GM18499 (cell line): ENCODE measurements at regions not wholly inside any gene's neighbourhood (a gene's known extent, or its start where the extent isn't known, plus 50 kb on each side); places are given as distances from the start of the nearest gene placed in this dataset.

Source experiments
- ATAC-seq: cut with Tn5 transposase; IDR thresholded peaks from one replicate; pipeline ENCODE4 v1.9.1; 2021; ENCODE audit warnings: moderate number of reproducible peaks; ENCODE audit not compliant: insufficient read depth, unreplicated experiment

DNA sequence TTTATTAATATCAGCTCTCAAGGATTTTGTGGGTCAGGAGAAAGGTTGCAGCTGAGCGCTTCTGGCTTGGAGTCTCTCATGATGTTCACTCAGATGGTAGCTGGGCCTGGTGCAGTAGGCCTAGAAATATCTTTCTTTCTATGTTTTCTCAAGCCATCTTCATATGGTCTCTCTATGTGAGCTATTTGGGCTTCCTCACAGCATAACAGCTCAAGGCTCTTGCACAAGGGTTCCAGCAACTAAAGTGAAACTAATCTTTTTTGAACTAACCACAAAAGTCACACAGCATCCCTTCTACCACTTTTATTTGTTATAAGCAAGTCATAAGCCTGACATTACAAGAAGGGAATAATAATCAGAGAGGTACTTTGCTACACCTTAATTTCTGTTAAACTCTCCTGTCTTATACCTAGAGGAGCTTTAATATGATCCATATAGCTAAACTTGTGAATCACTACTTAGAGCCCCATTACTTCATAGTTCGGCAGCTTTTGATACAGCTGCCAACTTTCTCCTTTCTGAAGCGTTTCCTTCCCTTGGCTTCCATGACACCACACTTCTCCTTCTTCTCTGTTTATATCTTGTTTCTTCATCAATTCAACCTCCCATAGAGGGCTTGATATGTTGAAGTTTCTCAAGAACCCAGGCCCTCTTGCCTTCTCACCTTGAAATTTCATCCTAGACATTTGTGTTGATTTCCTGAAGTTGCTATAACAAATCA is 720.2 kb downstream of the LTN1 start:
- ATAC-seq = no peak

DNA sequence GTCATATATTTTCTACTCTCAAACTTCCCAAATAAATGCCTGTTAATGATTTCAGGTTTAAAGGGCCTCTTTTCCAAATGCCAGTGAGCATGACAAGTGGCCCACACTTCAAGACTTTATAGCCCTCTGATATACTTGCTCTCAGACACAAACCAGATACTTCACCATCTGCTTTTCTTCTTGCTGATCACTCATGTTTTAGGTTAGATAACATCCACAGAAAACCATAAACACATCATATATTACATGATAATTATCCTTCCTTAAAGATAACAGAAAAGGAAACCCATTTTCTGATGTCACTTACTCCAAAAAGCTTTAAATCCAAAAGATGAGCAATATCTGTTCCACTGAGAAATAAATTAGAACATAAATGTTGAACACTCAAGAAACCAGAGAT is 723.5 kb downstream of the LTN1 start:
- no peak for ATAC-seq

DNA sequence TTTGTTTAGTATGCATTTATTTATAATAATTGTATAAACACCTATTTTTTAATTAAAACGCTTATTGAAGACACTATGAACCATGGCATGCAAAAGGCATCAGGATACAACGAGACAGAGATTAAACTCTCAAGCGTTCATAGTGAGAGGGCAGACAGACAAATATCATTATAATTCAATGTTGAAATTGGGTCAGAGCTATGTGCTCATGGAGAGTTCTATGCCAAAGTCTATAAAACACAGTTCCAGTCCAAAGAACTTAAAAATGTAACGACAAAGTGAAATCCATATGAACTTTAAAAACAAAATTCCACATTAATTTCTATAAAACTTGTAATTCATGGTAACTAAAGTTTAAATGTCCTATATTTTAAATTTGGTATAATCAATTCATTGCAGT is 724.0 kb downstream of the LTN1 start:
- ATAC-seq = no peak

DNA sequence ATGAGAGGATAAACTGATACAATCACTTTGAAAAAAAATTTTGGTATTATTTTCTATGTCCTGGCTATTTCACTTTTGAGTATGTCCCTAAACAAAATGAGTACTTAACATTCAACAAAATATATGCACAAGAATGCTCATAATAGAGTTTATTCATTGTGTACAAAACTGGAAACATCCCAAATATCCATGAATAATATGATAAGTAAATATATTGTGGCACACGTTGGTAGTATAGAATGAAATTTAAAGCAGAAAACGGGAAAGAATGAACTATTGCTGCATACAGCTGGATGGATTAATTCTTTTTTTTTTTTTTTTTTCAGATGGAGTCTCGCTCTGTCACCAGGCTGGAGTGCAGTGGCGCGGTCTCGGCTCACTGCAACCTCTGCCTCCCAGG is 725.2 kb downstream of the LTN1 start:
- no peak for ATAC-seq

DNA sequence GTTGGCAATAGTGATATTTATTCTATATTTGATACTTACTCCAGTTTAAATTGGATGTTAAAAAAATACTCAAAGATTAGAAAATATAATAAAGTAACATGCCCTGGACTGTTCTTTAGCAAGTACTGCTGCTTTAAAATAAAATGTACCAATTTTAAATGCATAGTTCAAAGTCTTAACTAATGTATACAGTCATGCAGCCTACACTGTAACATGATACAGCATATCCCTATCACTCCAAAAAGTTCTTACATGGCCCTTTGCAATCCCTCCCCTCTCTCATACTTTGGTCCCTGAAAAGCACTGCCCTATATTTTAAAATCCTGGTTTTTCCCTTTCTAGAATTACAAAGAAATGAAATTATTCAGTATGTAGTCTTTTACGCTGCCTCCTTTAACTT is 726.6 kb downstream of the LTN1 start:
- ATAC-seq = no peak

DNA sequence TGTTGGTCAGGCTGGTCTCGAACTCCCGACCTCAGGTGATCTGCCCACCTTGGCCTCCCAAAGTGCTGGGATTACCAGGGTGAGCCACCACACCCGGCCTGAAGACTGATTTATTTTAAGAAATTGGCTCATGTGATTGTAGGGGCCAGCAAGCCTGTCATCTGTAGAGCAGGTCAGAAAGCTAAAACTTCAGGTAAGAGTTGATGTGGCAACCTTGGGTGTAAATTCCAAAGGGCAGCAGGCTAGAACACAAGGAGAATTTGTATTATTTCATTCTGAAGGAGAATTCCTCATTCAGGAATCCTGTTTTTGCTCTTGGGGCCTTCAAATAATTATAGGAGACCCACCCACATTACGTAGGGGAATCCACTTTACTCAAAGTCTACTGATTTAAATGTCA is 728.7 kb downstream of the LTN1 start:
- no peak for ATAC-seq

DNA sequence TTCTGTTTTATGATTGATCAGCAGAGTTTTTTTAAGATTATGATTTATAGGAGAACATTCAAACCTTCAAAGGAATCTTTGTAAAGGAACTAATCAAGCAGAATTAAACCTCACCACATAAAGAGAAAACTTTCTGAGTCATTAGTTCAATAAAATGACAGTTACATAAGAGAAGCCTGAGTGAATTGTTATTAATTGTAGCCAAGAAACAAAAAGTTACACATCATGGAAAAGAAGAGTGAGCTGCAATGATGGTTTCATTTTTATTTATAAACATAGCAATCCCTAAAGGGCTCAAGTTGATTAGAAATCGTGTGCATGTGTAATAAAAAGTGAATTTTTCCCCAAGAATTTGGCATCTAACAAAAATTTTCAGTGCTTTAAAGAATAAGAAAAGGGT is 731.4 kb downstream of the LTN1 start:
- no peak for ATAC-seq

DNA sequence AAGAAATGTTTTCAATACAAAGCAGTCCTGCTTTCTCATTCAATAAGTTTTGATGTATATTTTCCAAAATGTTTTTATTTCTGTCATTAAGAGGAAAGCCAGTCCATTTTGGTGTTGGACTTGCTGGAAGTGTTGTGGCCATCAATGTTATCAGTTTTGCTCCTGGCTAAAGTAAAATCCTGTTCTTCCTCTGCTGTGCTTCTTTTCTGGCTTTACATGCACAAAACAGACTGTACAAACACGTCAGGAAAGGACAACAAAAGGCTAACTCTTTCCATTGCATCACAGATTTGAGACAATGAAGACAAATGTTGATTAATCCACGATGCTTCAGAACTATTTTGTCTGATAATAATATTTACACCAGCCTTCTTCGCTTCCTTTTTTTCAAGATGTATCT is 735.4 kb downstream of the LTN1 start:
- no peak for ATAC-seq

DNA sequence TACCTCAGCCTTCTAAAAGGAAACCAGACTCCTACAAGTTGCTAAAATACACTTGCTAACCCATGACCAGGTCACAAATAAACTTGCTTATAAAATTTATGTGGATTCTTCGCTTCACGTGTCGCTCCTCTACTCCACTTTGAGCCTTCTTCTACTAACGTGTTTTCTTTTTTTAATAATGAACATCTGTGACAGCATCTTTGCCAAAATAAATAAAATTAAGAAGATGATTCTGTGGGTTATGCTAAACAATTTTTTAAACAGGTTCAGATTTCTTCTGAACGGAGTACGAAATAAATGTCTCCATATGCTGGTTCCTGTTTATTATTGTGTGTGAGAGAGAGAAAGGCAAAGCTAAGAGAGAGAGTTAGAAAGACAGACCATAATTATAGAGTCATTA is 735.8 kb downstream of the LTN1 start:
- ATAC-seq = no peak

DNA sequence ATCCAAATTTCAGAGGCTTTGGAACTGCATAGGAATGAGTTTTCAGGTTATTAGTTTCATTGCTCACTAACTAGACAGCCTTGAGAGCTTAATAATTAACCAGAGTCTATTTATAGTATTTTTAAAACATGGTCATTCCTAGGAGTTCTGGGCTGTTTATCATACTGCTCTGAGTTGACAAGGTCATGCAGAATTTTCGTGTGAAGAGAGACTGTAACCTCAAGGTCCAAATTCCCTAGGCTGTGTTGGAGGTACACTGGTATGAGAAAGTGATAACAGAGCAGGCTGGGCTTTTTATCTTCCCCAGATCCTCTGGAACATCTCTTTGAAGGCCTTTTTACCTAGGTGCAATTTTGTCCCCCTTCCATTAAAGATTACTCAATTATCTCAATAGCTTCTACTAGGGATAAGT is 736.3 kb downstream of the LTN1 start:
- ATAC-seq = no peak

DNA sequence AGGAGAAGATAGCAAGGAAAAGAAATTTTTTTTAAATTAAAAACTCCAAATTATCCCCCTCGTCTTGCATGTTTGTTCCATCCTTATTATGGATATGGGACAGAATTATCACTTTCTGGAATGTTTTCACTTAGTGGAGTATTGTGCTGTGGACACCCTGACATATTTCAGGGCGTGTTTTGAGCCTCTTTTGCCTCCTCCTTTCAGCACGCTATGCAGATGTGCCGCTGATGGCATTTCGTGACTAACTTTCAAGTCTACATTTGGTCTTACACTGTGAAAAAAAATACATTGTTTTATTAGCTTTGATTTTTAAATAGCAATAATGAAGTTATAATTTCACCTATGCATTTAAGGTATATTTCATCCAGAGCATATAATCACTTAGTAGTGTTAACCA is 738.7 kb downstream of the LTN1 start:
- no peak for ATAC-seq

DNA sequence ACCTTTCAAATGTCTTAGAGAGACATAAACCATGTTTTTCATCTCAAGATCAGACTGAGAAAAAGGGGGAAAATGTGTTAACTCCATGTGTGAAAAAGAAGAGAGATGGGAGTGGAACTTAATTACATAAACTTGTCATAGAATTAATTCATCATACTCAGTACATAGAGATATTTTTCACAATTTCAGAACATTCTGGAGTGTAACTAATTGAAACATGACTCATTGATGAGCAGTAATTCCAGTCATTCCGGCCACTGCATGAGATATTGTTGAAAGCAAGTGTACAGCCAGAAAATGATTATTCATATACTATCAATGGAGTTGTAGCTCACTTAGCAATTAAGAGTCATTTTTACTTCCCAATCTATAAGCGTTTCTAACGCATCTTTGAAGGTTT is 739.3 kb downstream of the LTN1 start:
- ATAC-seq = no peak

DNA sequence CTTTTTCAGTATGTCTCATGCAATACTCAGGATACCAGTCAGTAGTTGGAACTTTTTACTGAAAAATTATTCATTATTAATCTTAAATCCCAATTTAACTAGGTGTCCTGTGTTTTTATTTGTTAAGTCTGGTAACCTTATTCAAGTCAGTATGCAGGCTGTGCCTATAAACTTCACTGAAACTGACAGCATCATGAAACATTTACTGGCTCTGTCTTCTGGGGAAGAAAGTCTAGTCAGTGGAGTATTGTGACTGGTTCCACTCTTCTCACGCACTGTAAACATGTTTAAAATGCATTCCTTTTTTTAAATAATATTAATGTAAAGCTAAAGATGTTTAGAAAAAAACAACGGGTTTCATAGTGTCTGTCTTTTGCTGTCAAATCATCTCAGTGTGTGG is 739.7 kb downstream of the LTN1 start:
- ATAC-seq = no peak

DNA sequence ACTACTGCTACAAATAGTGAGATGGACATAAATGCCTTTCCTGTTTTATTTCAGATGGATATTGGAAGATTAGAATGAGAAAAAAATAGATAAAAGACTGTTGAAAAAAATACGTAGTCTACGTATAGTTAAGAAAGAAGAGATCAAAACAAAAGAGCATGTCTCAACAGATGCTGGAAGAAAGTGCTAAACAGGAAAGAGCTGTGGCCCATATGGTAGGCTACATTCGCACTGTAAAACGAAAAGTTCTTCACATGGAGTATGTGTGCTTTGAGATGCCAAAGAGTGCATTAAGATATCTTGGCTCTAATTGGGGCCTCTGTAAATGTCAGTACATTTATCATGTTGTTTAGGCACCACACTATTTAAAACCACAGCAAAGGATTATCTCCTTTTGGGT is 741.7 kb downstream of the LTN1 start:
- no peak for ATAC-seq

DNA sequence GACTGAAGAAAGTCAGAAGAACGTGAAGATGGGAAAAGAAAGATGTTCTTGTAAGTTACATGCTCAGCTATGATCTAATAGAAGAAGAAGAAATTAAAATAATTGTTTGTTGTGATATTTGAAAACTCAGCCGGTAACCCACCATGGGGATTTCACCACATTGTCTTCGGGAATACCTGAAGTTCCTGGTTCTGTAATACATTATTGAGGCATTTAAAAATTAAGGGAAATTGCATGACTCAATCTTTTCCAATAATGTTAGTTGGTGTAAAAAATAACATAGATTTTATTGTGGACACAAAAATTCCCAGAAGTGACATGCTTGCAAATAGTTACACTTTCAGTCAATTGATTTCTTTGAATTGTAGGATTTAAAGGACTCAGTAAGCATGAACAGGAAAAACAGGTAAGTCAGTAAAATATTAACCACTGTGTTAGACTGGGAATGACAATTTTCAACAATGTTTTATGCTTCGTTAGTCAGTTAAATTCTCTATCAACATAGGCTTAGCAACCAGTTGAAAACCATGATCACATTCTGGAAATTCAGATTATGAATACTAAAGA is 745.1 kb downstream of the LTN1 start:
- no peak for ATAC-seq

DNA sequence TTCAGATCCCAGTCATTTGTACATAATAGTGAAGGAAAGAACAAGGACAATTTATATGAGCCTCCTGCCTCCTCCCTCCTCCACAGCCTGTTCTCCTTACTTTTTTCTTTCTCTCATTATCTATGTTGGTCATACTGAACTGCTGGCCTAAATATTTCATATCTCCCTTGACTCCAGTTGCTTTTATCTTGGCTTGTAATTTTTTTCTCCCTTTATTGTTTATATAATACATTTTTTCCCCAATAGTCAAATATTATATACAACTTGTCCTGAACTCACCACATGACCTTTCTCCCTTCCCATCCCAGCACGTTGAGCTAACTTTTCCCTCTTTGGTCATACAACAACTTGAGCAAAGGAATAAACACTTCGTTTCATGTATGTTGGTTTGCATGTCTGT is 752.1 kb downstream of the LTN1 start:
- ATAC-seq = no peak

DNA sequence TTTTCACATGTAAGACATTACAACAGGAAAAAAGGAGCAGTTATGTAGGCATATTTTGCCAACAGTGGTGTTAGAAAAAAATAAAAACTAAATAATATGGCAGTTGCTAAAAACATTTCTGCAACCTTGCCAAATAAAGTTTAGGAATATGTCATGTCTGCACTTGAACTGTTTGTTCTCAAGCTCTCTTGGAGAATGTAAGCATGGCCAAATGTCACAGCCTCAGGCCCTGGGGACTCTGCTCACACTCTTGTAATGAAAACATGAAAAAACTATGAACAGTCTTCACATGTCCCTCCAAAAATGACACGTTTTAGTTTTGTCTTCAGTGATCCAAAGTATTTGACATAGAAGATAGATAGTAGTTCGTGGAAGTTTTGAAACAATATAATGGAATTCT is 753.3 kb downstream of the LTN1 start:
- no peak for ATAC-seq

DNA sequence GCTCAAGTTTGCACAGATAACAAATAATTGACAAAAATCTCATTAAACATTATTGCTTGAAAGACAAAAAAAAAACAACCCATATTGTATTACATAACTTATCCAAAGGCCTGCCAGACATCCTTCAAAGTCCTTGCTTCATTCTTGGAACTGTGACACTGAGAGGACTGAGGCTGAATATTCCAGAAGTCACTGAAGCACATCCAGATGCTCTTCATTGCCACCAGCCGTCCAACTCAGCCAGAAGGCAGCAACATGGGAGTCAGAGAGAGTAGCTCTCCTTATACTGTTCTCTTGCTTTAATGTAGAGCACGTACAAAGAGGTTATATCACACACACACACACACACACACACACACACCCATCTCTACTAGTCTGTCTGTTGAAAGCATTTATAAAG is 755.0 kb downstream of the LTN1 start:
- ATAC-seq = no peak

DNA sequence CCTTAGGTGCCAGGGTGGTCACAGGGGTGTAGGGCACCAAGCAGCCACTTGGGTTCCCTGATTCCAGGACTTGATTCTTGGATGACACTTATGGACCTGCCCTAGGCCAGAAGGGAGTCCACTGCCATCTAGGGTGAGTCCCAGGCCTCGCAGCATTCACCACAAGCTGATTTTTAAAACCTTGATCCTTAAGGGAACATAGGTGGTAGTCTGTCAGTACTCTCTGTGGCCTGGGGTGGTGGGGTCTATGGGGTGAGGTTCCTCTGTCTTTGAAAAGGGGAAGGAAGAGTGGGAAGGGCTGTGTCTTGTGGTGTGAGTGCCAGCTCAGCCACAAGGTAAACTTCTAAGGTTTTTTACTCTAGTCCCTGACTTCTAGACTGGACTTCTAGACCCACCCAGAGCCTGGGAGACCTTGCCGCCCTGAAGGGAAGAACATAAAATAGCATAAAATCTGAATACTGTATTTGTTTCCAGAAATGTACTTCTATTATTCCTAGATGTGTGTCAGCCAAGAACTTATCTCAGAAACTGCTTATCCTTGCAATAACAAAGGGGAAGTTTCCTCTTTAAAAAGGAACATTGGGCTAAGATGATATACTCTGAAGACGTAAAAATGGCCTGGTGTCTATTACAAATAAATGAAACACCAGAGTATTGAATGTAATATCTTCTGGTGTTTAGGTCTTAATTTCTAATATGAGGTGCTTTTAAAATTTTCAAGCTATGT is 757.3 kb downstream of the LTN1 start:
- ATAC-seq = no peak

DNA sequence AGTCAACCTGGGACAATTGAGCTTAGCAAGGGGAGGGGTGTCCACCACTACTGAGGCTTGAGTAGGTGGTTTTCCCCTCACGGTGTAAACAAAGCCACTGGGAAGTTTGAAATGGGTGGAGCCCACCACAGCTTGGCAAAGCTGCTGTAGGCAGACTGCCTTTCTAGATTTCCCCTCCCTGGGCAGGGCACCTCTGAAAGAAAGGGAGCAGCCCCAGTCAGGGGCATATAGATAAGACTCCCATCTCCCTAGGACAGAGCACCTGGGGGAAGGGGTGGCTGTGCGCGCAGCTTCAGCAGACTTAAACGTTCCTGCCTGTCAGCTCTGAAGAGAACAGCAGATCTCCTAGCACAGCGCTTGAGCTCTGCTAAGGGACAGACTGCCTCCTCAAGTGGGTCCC is 758.4 kb downstream of the LTN1 start:
- no peak for ATAC-seq

DNA sequence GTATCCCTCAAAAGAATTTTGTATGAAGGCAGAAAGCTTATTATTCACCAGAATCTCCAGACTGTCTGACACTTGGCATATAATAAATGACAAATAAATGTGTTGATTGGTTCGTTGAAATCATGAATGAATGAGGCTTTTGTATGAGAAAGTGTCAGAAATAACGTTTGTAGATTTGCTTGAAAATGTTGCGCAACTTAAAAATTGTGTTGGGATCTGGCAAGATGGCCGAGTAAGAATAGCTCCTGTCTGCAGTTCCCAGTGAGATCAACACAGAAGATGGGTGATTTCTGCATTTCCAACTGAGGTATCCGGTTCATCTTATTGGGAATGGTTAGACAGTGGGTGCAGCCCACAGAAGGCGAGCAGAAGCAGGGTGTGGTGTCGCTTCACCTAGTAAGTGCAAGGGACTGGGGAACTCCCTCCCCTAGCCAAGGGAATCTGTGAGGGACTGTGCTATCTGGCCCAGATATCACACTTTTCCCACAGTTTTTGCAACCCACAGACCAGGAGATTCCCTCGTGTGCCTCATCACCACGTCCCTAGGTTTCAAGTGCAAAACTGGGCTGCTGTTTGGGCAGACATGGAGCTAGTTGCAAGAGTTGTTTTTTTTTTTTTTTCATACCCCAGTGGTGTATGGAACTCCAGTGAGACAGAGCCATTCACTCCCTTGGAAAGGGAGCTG is 759.0 kb downstream of the LTN1 start:
- ATAC-seq = no peak
